Breast epithelium (tissue), 4 donors: ENCODE measurements at regions not wholly inside any gene's neighbourhood (a gene's known extent, or its start where the extent isn't known, plus 50 kb on each side); places are given as distances from the start of the nearest gene placed in this dataset.
"Not testable (repeated sequence)": the region's sequence is repeated elsewhere in the genome, so short reads cannot be mapped to it uniquely, and the experiment has no call there.

Experiments used
- DNase-seq, 2 donors: peaks; one replicate each; pipeline ENCODE4 v3.0.0-alpha.2; 2019; ENCODE audit warnings: low spot score in 2 of 2
- H3K27ac ChIP-seq, 2 donors: fragments of 200-600 bp; sonication (generic) in 1 of 2; one replicate each; pipeline ENCODE4 v1.5.1; 2016 to 2019; ENCODE audit warnings: mild to moderate bottlenecking in 1 of 2
- H3K27me3 ChIP-seq, 2 donors: fragments of 200-600 bp; sonication (generic) in 1 of 2; one replicate each; pipeline versions ENCODE4 v1.5.1 to v1.6.0; 2017 to 2019; ENCODE audit warnings: control low read depth in 1 of 2, mild to moderate bottlenecking in 1 of 2
- H3K36me3 ChIP-seq: fragments of 200-600 bp; one replicate; pipeline ENCODE4 v1.5.1; 2019
- H3K4me1 ChIP-seq, 2 donors: fragments of 200-600 bp; sonication (generic); one replicate each; pipeline ENCODE4 v1.5.1; 2016 to 2019; ENCODE audit warnings: control low read depth in 1 of 2
- H3K4me3 ChIP-seq, 3 donors: fragments of 200-600 bp; sonication (generic); 1 replicate in 2 of 3; 2 replicates in 1 of 3; pipeline ENCODE4 v1.5.1; 2016 to 2019; ENCODE audit warnings: mild to moderate bottlenecking in 3 of 3, moderate library complexity in 2 of 3
- H3K9me3 ChIP-seq, 2 donors: fragments of 200-600 bp; sonication (generic) in 1 of 2; one replicate each; pipeline ENCODE4 v1.5.1; 2016 to 2019; ENCODE audit warnings: control low read depth in 1 of 2
- CTCF ChIP-seq, 3 donors: fragments of 450-650 bp; IDR thresholded peaks; one replicate each; pipeline ENCODE4 v1.5.1; 2016 to 2017; ENCODE audit warnings: antibody characterized with exemption in 3 of 3, mild to moderate bottlenecking in 3 of 3, moderate library complexity in 3 of 3
- POLR2A ChIP-seq: fragments of 450-650 bp; IDR thresholded peaks from one replicate; pipeline ENCODE4 v1.6.1; 2016; ENCODE audit warnings: antibody characterized with exemption, mild to moderate bottlenecking, moderate library complexity
- POLR2AphosphoS5 ChIP-seq, 3 donors: sonication (generic); formaldehyde crosslinking; IDR thresholded peaks; one replicate each; pipeline ENCODE4 v1.6.1; 2017; ENCODE audit warnings: antibody characterized with exemption in 3 of 3
- intact Hi-C: fragments of 100-400 bp; cut with DNase I; formaldehyde crosslinking; loops from one replicate; pipeline ENCODE4 v1.15.1; 2023; ENCODE audit warnings: low total_unique reads

GRCh38 chr5:51159606-51160005 is 223.6 kb upstream of the ISL1 start:
- no peak for TF ChIP-seq POLR2AphosphoS5 (IDR thresholded peaks at IDR 0.05)
- no peak overlapping the region for H3K27ac ChIP-seq
- intact Hi-C loops: no loop called here
- no peaks in the 10 kb centered on the region for H3K4me1 ChIP-seq
- H3K27me3 ChIP-seq: no peaks in the 10 kb centered on the region
- no peaks in the 10 kb centered on the region for H3K36me3 ChIP-seq
- DNase-seq: no peak
- no peak overlapping the region for H3K4me3 ChIP-seq
- H3K9me3 ChIP-seq: peaks cover 3 to 15% of the 10 kb centered on the region in 2 donors

GRCh38 chr5:51162245-51162644 is 221.0 kb upstream of the ISL1 start:
- no peaks in the 10 kb centered on the region for H3K36me3 ChIP-seq

GRCh38 chr5:51165621-51166020 is 217.6 kb upstream of the ISL1 start:
- DNase-seq, H3K27me3 ChIP-seq, H3K4me1 ChIP-seq, H3K27ac ChIP-seq, H3K4me3 ChIP-seq, H3K36me3 ChIP-seq, intact Hi-C loops: not testable (repeated sequence)
- peaks cover 3 to 15% of the 10 kb centered on the region in 2 donors for H3K9me3 ChIP-seq

More at GRCh38 chr5:51162245-51162644, 221.0 kb upstream of the ISL1 start:
- DNase-seq: no peak
- Histone ChIP-seq H3K27ac (no peak overlapping the region), H3K4me3 (no peak overlapping the region), H3K4me1 (no peaks in the 10 kb centered on the region), H3K27me3 (no peaks in the 10 kb centered on the region), H3K9me3 (peaks cover 3 to 15% of the 10 kb centered on the region in 2 donors)
- intact Hi-C loops: no loop called here
- TF ChIP-seq POLR2AphosphoS5 (IDR thresholded peaks at IDR 0.05): no peak
- no peak for TF ChIP-seq CTCF (IDR thresholded peaks at IDR 0.05)
- TF ChIP-seq POLR2A: no peak

- H3K4me1 ChIP-seq: no peaks in the 10 kb centered on the region
- H3K27ac ChIP-seq: no peak overlapping the region
- H3K9me3 ChIP-seq: no peaks in the 10 kb centered on the region
- intact Hi-C loops: no loop called here
- H3K4me3 ChIP-seq: no peak overlapping the region
- no peaks in the 10 kb centered on the region for H3K27me3 ChIP-seq
- no peak for DNase-seq
- H3K36me3 ChIP-seq: no peaks in the 10 kb centered on the region
- TF ChIP-seq CTCF (IDR thresholded peaks at IDR 0.05): no peak
- no peak for TF ChIP-seq POLR2AphosphoS5 (IDR thresholded peaks at IDR 0.05)
- TF ChIP-seq POLR2A: no peak
These were observed 210.2 kb upstream of the ISL1 start for GRCh38 chr5:51172903-51173626.

DNA sequence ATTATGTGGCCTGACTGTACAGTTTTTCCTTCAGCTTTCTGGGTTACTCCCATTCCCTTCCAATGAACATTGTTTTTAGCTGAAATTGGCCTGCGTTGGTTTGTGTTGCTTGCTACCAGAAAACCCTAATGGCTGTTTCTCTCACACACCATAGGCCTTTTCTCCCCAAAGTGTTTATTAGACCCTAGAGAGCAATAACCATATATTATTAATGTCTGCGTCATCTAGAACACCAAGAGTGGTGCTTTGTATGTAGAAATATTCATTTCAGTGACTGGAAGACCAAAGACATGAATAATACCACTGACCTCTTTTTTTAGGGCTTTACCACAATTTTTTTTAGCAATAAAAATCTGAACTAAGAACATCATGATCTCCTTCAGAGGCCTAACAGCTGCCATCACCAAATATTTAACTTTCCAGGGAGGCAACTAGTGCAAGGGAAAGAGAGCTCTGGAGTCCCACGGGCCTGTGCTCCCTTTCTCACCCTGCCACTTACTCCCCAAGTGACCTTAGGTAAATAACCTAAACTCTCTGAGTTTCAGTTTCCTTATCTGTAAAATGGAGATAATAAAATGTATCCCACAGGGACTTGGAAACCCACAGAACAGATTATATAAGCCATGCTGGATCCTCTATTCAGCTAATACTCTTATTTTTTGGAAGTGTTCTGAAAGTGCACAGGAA is 201.9 kb upstream of the ISL1 start:
- DNase-seq: no peak
- no peaks in the 10 kb centered on the region for H3K9me3 ChIP-seq
- no peaks in the 10 kb centered on the region for H3K36me3 ChIP-seq
- no peak overlapping the region for H3K27ac ChIP-seq
- TF ChIP-seq POLR2AphosphoS5 (IDR thresholded peaks at IDR 0.05): no peak
- TF ChIP-seq CTCF (IDR thresholded peaks at IDR 0.05): no peak
- no peak for TF ChIP-seq POLR2A
- intact Hi-C loops: no loop called here
- H3K4me3 ChIP-seq: no peak overlapping the region
- no peaks in the 10 kb centered on the region for H3K4me1 ChIP-seq
- H3K27me3 ChIP-seq: no peaks in the 10 kb centered on the region

DNA sequence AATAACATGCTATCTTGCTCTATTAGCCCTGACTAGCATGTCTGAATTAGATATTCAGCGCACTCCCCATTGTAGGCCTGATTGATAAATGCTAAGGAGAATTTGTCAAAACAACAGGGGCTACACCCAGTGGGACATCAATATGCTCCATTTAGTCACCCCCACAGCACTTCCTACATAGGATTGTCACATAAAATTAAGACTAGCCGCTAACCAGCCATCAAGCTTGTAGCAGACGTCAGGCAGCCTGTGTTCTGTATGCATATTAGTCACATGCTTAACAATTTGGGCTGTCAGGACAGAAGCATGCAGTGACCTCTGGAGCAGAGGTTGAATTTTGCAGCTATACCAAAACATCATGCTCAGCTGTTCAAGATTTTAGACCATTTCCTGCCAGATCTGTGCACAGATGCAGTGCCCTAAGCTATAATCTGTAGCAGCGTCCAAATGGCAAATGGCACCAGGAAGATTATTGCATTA is 197.4 kb upstream of the ISL1 start:
- intact Hi-C loops: no loop called here
- TF ChIP-seq POLR2A (no peak), POLR2AphosphoS5 (IDR thresholded peaks at IDR 0.05) (no peak), CTCF (IDR thresholded peaks at IDR 0.05) (no peak)
- Histone ChIP-seq H3K4me3 (no peak overlapping the region), H3K27me3 (no peaks in the 10 kb centered on the region), H3K36me3 (no peaks in the 10 kb centered on the region), H3K4me1 (no peaks in the 10 kb centered on the region), H3K27ac (no peak overlapping the region), H3K9me3 (no peaks in the 10 kb centered on the region)
- no peak for DNase-seq
